Activated T-helper 2 cell treated with anti-CD3 and anti-CD28 coated beads, Interferon-gamma antibody, Interleukin-2, Interleukin-4, amounts not matched to agents 10 μg/mL and 5 μg/mL and 100 μg/mL, durations not matched to agents 14 hours and 24 hours and 36 hours (primary cell): ENCODE measurements at regions not wholly inside any gene's neighbourhood (a gene's known extent, or its start where the extent isn't known, plus 50 kb on each side); places are given as distances from the start of the nearest gene placed in this dataset.
"Not testable (repeated sequence)": the region's sequence is repeated elsewhere in the genome, so short reads cannot be mapped to it uniquely, and the experiment has no call there.

ENCODE experiments used
- DNase-seq: peaks from one replicate; pipeline ENCODE4 v3.0.0; 2021; ENCODE audit warnings: low spot score
- H3K27ac Mint-ChIP-seq: one replicate; pipeline ENCODE4 v1.8.0; 2021; ENCODE audit warnings: mixed read lengths
- H3K27me3 Mint-ChIP-seq: one replicate; pipeline ENCODE4 v1.8.0; 2021; ENCODE audit warnings: low read depth, mixed read lengths
- H3K36me3 Mint-ChIP-seq: one replicate; pipeline ENCODE4 v1.8.0; 2021; ENCODE audit warnings: low read depth, mixed read lengths
- H3K4me1 Mint-ChIP-seq: one replicate; pipeline ENCODE4 v1.8.0; 2021; ENCODE audit warnings: low read depth, mixed read lengths
- H3K4me3 Mint-ChIP-seq: one replicate; pipeline ENCODE4 v1.8.0; 2021; ENCODE audit warnings: low read depth, mild to moderate bottlenecking, moderate library complexity, mixed read lengths
- H3K9me3 Mint-ChIP-seq: one replicate; pipeline ENCODE4 v1.8.0; 2021; ENCODE audit warnings: mixed read lengths
- intact Hi-C: fragments of 100-400 bp; cut with micrococcal nuclease; formaldehyde crosslinking; loops from one replicate; pipeline ENCODE4 v1.15.1; 2023

DNA sequence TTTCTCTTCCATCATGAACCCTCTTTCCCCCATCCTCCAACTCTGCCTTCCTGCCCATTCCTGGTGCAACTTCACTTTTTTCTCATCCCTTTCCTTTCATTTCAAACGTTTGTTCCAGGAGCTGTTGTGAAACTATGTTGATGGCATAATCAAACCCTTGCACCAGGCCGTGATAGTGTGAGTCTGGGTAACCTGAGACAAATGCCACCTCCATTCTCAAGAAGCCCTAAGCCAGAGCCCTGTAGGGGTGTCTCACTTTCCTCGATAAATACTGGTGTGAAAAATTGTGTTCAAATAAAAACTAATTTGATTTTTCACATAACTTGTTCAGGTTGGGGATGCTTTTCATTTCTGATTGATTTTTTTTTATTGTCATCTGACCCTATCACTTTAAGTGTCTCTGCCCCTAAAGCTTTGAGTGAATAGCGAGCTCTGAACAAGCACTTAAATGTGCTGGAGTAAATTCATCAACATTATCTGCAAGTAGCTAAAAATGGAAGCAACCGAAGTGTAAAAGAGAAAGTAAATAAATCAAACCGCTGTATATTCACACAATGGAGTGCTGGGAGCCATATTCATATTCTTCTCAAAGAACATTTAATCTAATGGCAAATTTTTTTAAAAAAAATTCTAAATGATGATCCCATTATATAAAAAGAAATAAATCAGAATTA lies 303.1 kb upstream of the CDYL start:
- H3K27me3 Mint-ChIP-seq = no peaks in the 10 kb centered on the region
- no peaks in the 10 kb centered on the region for H3K4me1 Mint-ChIP-seq
- H3K36me3 Mint-ChIP-seq = no peaks in the 10 kb centered on the region
- peaks cover 22% of the 10 kb centered on the region for H3K9me3 Mint-ChIP-seq
- no peak for DNase-seq
- intact Hi-C loops = no loop called here
- H3K4me3 Mint-ChIP-seq = no peak overlapping the region
- no peak overlapping the region for H3K27ac Mint-ChIP-seq

DNA sequence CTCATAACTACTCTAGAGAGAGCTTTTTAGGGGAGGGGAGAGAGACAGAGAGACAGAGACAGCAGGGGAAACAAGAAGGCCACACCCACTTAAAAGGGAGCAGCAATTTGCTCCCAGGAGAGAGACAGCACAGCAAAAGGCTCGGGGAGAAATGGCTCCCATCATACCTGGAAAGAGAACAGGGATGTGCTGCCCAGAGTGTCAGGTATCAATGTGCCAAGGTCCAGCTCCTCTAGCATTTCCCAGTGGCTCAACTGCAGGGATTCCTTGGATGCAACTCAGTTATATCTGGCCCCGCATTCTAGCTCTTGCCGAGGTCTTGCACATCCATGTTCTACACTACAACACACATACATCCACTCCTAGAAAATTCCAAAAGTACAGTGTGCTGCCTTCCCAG lies 304.0 kb upstream of the CDYL start:
- Mint-ChIP-seq H3K36me3 (no peaks in the 10 kb centered on the region), H3K27ac (no peak overlapping the region), H3K9me3 (peaks cover 22% of the 10 kb centered on the region), H3K4me1 (no peaks in the 10 kb centered on the region), H3K4me3 (no peak overlapping the region), H3K27me3 (no peaks in the 10 kb centered on the region)
- intact Hi-C loops = no loop called here
- no peak for DNase-seq

DNA sequence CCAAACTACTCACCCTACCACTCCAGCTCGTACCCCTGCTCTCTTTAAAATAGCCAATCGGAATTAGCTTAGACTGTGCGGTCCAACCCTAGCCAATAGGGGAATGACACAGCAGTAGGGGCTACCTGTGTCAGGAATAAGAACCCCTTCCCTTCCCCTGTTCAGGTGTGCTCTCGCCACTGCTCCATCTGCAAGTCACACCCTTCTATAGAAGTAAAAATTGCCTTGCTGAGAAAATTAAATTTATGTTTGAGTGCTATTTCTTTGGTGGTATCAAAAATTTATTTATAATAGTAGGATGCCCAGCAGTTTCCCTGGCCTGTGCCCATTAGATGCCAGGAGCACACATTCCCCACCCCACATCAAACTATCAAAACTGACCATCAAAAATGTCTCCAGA lies 304.7 kb upstream of the CDYL start:
- H3K27ac Mint-ChIP-seq, H3K4me1 Mint-ChIP-seq, H3K4me3 Mint-ChIP-seq, intact Hi-C loops, H3K36me3 Mint-ChIP-seq, H3K27me3 Mint-ChIP-seq, DNase-seq: not testable (repeated sequence)
- H3K9me3 Mint-ChIP-seq = peaks cover 22% of the 10 kb centered on the region

DNA sequence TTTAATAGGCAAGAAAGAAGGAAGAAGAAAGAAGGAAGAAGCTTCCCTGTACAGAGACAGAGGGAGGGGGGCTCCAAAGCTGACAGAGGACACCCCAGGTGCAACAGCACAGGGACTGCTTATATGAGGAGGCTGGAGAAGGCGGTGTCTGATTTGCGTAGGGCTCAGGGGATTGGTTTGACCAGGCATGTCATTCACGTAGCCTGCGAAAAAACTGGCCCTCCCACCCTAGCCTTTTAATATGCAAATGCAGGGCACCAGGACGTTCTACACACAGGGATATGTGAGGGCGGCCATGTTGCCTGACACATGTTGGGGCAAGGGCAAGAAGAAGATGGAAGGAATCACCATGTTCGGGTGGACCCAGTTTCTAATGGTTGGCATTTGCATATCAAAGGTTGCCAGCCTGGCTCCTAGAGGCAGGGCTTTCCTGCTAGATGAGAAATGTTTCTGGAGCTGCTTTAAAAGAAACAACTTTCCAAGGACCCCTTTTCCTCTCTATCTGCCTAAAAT lies 305.4 kb upstream of the CDYL start:
- no peaks in the 10 kb centered on the region for H3K27me3 Mint-ChIP-seq
- H3K9me3 Mint-ChIP-seq = peaks cover 22% of the 10 kb centered on the region
- no peaks in the 10 kb centered on the region for H3K36me3 Mint-ChIP-seq
- intact Hi-C loops = no loop called here
- no peak overlapping the region for H3K4me3 Mint-ChIP-seq
- no peaks in the 10 kb centered on the region for H3K4me1 Mint-ChIP-seq
- DNase-seq = no peak
- no peak overlapping the region for H3K27ac Mint-ChIP-seq

DNA sequence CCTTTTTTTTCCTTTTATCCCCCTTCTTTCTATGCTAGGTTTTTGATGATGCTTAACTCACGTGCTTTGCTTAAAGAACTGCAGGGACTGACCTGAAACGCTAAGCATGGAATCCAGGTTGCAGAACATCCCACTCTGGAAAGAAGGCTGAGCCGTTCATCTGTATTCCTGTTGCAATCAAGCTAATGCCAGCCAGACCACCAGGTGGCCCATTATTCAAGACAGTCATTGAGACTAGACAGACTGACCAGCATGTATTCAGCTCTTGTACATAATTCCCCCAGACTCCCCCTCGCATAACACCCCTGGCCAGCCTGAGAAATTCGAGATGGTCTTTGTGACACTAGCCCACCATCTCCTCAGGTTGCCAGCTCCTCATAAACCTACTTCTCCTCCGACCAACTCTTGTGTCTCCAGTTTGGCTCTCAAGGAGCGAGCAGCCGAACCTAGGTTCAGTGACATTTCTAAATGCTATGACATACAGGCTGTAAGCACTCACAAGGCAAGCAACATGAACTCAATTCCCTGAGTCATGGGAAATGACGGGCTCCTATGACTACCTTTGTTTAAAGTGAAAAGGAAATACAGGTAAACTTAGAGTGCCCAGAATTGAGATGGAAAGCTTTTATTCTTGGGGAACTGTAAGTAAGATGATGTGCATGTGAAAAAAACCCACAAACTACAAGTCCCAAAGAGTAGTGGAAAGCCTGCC lies 309.3 kb upstream of the CDYL start:
- peaks cover 16% of the 10 kb centered on the region for H3K9me3 Mint-ChIP-seq
- intact Hi-C loops = no loop called here
- no peaks in the 10 kb centered on the region for H3K27me3 Mint-ChIP-seq
- H3K27ac Mint-ChIP-seq = no peak overlapping the region
- DNase-seq = no peak
- no peaks in the 10 kb centered on the region for H3K4me1 Mint-ChIP-seq
- H3K4me3 Mint-ChIP-seq = no peak overlapping the region
- H3K36me3 Mint-ChIP-seq = no peaks in the 10 kb centered on the region

DNA sequence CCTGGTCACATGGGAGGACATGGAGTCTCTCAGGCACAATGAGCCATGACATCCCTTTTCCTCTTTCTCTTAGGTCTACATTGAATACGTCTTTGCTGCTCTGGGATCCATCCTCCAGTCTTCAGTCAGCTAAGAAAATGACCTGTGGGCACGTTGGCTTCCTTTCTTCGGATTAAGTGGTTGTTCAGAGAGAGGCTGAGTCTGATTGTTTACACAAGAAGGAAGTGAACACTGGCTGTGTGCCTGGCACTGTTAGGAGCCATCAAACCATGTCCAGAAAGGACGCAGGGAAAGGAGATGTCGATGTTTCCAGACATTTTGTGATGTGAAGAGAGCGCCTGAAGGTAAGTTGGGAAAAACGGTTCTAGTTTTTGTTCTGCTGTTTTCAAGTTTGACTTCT lies 309.9 kb upstream of the CDYL start:
- no peak overlapping the region for H3K4me3 Mint-ChIP-seq
- H3K4me1 Mint-ChIP-seq = no peaks in the 10 kb centered on the region
- intact Hi-C loops = no loop called here
- H3K27ac Mint-ChIP-seq = no peak overlapping the region
- peaks cover 10% of the 10 kb centered on the region for H3K9me3 Mint-ChIP-seq
- no peaks in the 10 kb centered on the region for H3K36me3 Mint-ChIP-seq
- H3K27me3 Mint-ChIP-seq = no peaks in the 10 kb centered on the region
- no peak for DNase-seq

DNA sequence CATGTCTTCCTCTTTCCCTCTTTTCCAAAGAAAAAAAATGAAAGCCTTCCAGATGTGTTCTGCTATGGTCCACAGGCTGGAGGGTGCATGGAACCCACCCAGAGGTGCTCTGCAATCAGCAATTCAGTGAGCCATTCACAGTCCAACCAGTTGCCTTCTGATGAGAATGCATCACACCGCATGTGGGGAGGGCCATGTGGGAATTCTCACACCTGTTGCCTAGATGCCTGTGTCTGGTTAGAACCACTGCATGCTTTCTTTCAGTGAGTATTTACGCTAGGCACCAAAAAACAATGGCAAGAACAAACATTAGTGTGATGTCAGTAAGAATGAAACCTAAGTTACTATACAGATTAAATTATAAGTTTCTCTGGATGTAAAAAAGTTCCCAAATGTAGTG lies 311.6 kb upstream of the CDYL start:
- intact Hi-C loops = no loop called here
- Mint-ChIP-seq H3K4me1 (no peaks in the 10 kb centered on the region), H3K27me3 (no peaks in the 10 kb centered on the region), H3K4me3 (no peak overlapping the region), H3K36me3 (no peaks in the 10 kb centered on the region), H3K9me3 (no peaks in the 10 kb centered on the region), H3K27ac (no peak overlapping the region)
- no peak for DNase-seq

DNA sequence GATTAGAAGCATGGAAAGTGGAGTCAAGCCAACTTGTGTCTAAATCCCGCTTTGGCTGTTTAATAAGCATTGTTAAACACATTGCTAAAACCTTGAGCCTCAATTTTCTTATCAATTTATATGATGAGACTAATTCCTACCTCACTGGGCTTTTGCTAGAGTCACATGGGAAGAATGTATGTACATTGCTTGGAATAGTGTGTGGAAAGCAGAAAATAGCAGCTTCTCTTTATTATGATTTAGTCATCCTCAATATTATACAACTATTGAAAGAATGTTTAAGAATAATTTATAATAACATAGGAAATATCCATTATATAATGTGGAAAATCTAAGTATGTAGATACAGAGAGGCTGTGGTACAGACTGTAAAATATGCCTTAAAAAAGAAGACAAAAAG lies 313.0 kb upstream of the CDYL start:
- intact Hi-C loops = no loop called here
- H3K4me1 Mint-ChIP-seq = no peaks in the 10 kb centered on the region
- no peaks in the 10 kb centered on the region for H3K27me3 Mint-ChIP-seq
- no peaks in the 10 kb centered on the region for H3K9me3 Mint-ChIP-seq
- no peaks in the 10 kb centered on the region for H3K36me3 Mint-ChIP-seq
- H3K4me3 Mint-ChIP-seq = no peak overlapping the region
- no peak for DNase-seq
- no peak overlapping the region for H3K27ac Mint-ChIP-seq

DNA sequence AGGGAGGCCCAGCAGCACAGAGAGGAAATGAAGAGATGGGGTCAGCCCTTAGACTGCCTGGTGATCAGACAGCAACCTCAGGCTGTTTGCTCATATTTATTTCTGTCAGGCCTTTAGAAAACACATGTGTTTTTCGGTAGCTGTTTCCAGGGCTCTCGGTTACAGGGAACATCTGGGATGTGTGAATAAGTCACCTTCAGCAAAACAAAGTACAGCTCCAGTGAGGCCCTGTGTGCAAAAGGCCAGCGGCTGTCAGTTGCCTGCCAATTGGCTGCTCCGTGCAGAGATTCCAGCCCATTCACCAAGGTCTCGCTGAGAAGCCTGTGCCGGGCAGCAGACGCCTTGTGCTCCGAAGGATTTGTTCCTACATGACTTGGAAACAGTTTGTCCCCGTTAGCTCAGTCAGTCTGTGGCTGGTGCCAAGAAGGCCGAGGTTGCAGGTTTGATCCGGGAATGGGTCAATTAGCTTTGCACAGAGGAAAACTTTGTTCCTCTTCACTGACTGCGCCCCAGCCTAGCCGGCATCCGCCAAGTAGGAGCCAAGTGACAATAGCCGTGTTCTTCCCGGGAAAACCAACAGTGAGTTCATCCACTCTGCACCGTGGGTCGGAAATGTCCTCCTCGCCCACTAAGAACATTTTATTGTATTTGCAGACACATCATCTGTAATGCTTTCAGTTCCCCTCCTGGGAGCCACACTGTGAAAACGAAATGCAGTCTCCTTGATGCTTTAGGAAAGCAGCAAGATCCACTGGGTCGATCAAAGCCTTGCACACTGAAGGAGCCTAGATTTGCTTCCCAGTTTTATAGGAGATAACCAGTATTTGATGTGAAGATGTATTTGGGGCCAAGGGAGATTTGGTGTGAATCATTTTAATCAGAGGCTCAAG lies 315.4 kb upstream of the CDYL start:
- H3K27me3 Mint-ChIP-seq = no peaks in the 10 kb centered on the region
- intact Hi-C loops = no loop called here
- no peak overlapping the region for H3K4me3 Mint-ChIP-seq
- H3K27ac Mint-ChIP-seq = no peak overlapping the region
- H3K4me1 Mint-ChIP-seq = no peaks in the 10 kb centered on the region
- H3K9me3 Mint-ChIP-seq = no peaks in the 10 kb centered on the region
- no peaks in the 10 kb centered on the region for H3K36me3 Mint-ChIP-seq
- no peak for DNase-seq

DNA sequence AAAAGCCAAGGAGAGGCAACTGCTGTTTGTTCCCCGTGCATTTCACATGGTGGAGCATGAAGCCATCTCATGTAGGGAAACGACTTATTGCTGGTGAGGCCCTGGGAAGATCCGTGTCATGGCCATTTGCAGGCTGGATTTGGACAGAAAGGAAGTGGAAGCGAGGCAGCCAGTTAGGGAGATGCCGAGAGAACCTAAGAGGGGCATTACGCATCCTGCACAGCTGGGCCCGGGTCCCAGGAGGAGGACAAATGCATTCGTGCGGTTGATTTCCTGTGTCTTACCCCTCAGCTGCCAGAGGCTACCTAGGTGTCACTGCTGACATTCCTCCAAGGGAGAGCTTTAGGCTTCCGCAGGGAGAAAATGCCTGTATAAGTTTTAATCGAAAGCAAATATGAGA lies 316.2 kb upstream of the CDYL start:
- Mint-ChIP-seq H3K4me1 (no peaks in the 10 kb centered on the region), H3K27ac (no peak overlapping the region), H3K27me3 (no peaks in the 10 kb centered on the region), H3K4me3 (no peak overlapping the region), H3K9me3 (no peaks in the 10 kb centered on the region), H3K36me3 (no peaks in the 10 kb centered on the region)
- DNase-seq = no peak
- intact Hi-C loops = no loop called here

DNA sequence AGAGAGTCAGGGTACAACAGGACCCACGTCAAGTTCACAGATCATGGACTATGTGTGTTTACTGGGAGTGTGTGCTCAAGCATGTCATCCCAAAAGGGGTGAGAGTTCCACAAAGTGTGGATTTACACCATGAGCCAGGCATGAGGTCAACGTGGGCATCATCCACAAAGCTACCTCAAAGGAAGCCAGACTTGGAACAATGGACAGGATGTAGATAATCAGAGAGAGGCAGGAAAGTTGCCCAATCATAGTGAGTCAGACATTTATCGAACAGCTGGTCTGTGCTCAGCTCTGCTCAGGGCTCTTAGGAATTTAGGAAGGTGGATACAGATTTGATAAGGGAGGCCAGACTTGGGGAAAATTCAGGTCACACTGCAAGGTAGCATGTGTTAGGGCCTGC lies 317.2 kb upstream of the CDYL start:
- Mint-ChIP-seq H3K27ac (no peak overlapping the region), H3K4me1 (no peaks in the 10 kb centered on the region), H3K36me3 (no peaks in the 10 kb centered on the region), H3K4me3 (no peak overlapping the region), H3K9me3 (no peaks in the 10 kb centered on the region), H3K27me3 (no peaks in the 10 kb centered on the region)
- intact Hi-C loops = no loop called here
- DNase-seq = no peak

DNA sequence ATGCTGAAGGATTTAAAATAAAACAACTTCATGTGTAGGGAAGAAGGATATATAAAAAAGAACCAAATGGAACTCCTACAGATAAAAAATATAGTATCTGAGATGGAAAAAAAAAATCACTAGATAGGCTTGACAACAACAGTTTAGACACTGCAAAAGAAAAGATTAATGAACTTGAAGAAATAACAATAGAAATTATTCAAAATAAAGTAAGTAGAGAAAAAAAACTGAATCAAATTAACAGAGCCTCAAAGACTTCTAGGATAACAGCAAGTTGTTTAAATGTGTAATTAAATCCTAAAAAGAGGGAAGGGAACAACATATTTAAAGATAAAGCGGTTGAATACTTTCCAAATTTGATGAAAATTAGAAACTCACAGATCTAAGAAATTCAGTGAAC lies 316.3 kb upstream of the ECI2 start:
- intact Hi-C loops = no loop called here
- no peak for DNase-seq
- Mint-ChIP-seq H3K4me1 (no peaks in the 10 kb centered on the region), H3K36me3 (no peaks in the 10 kb centered on the region), H3K27ac (no peak overlapping the region), H3K9me3 (peaks cover 5% of the 10 kb centered on the region), H3K27me3 (peaks cover 2% of the 10 kb centered on the region), H3K4me3 (no peak overlapping the region)

DNA sequence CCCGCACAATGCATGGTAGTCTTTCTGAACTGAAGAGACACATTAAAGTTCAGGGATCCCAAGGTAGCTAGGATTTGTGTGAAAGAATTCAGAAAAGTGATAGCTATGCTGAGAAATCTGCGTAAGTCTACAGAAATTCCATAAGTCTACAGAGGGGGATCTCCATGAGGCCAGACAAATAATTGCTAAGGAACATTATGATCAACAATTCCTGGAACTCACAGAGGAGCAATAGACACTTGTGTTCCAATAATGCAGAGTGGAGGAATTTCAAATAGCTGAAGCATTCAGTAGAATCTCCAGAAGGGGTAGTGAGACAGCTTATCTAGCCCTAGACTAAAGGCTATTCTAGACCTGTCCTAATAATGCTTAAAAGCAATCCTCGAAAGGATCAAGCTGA lies 315.7 kb upstream of the ECI2 start:
- peaks cover 2% of the 10 kb centered on the region for H3K27me3 Mint-ChIP-seq
- intact Hi-C loops = no loop called here
- DNase-seq = no peak
- H3K4me3 Mint-ChIP-seq = no peak overlapping the region
- peaks cover 5% of the 10 kb centered on the region for H3K9me3 Mint-ChIP-seq
- H3K36me3 Mint-ChIP-seq = no peaks in the 10 kb centered on the region
- no peak overlapping the region for H3K27ac Mint-ChIP-seq
- H3K4me1 Mint-ChIP-seq = no peaks in the 10 kb centered on the region
